GM12872 (cell line): ENCODE measurements at regions not wholly inside any gene's neighbourhood (a gene's known extent, or its start where the extent isn't known, plus 50 kb on each side); places are given as distances from the start of the nearest gene placed in this dataset.

Source experiments
- CTCF ChIP-seq: IDR thresholded peaks from 3 replicates; pipeline ENCODE4 v1.5.1; 2011; ENCODE audit warnings: low read depth, mild to moderate bottlenecking, low read length, moderate library complexity; ENCODE audit not compliant: insufficient read depth

GRCh38 chr4:156442912-156443311 is 489.2 kb upstream of the CTSO start:
- no peak for TF ChIP-seq CTCF

GRCh38 chr4:156439576-156440200 is 486.0 kb upstream of the CTSO start:
- TF ChIP-seq CTCF = no peak

DNA sequence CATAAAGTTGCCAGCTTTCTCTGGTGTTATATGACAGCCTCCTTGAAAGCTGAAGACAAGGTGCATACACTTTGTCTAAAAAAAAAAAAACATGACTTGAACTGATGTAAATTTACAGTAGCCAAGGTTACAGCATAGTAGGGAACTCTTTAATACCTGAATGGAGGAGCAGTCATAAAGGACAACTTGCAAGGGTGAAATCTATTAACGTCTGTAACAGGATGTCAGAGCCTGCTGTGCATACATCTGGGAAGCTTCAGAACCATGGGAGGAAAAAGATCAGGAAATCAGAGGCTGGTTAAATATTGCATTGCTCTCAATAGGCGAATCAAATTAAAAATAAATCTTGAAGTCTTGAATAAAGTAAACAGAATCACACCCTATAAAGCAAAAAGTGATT is 484.0 kb upstream of the CTSO start:
- no peak for TF ChIP-seq CTCF

GRCh38 chr4:156422576-156422975 is 468.9 kb upstream of the CTSO start:
- TF ChIP-seq CTCF = no peak

- TF ChIP-seq CTCF = no peak
Measured at GRCh38 chr4:156420623-156421022, 467.0 kb upstream of the CTSO start.

- no peak for TF ChIP-seq CTCF
Measured at GRCh38 chr4:156419080-156419685, 465.5 kb upstream of the CTSO start.

- TF ChIP-seq CTCF = no peak
Measured at GRCh38 chr4:156414406-156414805, 460.7 kb upstream of the CTSO start.
